ENCODE measurements at regions not wholly inside any gene's neighbourhood (a gene's known extent, or its start where the extent isn't known, plus 50 kb on each side); places are given as distances from the start of the nearest gene placed in this dataset.
A peak's percentile ranks its signal among the peaks of the same experiment; 100 is the strongest.

GRCh38 chr2:2938481-2938880 is 439.1 kb downstream of the EIPR1 start:
- FAIRE-seq (no peak), DNase-seq (ENCODE audit: low spot score in 2 of 2) (peak in 1 of 2 donors; percentile 27)

- DNase-seq (ENCODE audit: low spot score in 2 of 2), result no peak
- no peak for FAIRE-seq
Observed at GRCh38 chr2:2935445-2936149, 442.0 kb downstream of the EIPR1 start.

- FAIRE-seq (no peak), DNase-seq (ENCODE audit: low spot score in 2 of 2) (no peak)
Observed at GRCh38 chr2:2933426-2933825, 444.2 kb downstream of the EIPR1 start.

GRCh38 chr2:2932692-2933305 is 444.8 kb downstream of the EIPR1 start:
- FAIRE-seq, result no peak
- DNase-seq (ENCODE audit: low spot score in 2 of 2), result no peak

- DNase-seq (ENCODE audit: low spot score in 2 of 2) (no peak), FAIRE-seq (no peak)
Observed at GRCh38 chr2:2932189-2932588, 445.4 kb downstream of the EIPR1 start.

GRCh38 chr2:2931318-2932075 is 446.1 kb downstream of the EIPR1 start:
- DNase-seq (ENCODE audit: low spot score in 2 of 2) (no peak), FAIRE-seq (no peak)

GRCh38 chr2:2930841-2931240 is 446.8 kb downstream of the EIPR1 start:
- DNase-seq (ENCODE audit: low spot score in 2 of 2) (no peak), FAIRE-seq (no peak)

- DNase-seq (ENCODE audit: low spot score in 2 of 2) (no peak), FAIRE-seq (no peak)
Observed at GRCh38 chr2:2926858-2927175, 450.8 kb downstream of the EIPR1 start.

GRCh38 chr2:2926009-2926857 is 451.4 kb downstream of the EIPR1 start:
- DNase-seq (ENCODE audit: low spot score in 2 of 2) (no peak), FAIRE-seq (no peak)

GRCh38 chr2:2922156-2922555 is 455.5 kb downstream of the EIPR1 start:
- no peak for FAIRE-seq
- DNase-seq (ENCODE audit: low spot score in 2 of 2), result no peak

GRCh38 chr2:2921011-2921720 is 456.5 kb downstream of the EIPR1 start:
- no peak for DNase-seq (ENCODE audit: low spot score in 2 of 2)
- no peak for FAIRE-seq

GRCh38 chr2:2919574-2920365 is 457.8 kb downstream of the EIPR1 start:
- DNase-seq (ENCODE audit: low spot score in 2 of 2) (no peak), FAIRE-seq (no peak)

- no peak for FAIRE-seq
- DNase-seq (ENCODE audit: low spot score in 2 of 2), result no peak
Observed at GRCh38 chr2:2919026-2919425, 458.6 kb downstream of the EIPR1 start.

- no peak for DNase-seq (ENCODE audit: low spot score in 2 of 2)
- FAIRE-seq, result no peak
Observed at GRCh38 chr2:2916621-2917020, 461.0 kb downstream of the EIPR1 start.

- FAIRE-seq (no peak), DNase-seq (ENCODE audit: low spot score in 2 of 2) (no peak)
Observed at GRCh38 chr2:2914252-2914651, 463.4 kb downstream of the EIPR1 start.

GRCh38 chr2:2913601-2914120 is 464.0 kb downstream of the EIPR1 start:
- FAIRE-seq (no peak), DNase-seq (ENCODE audit: low spot score in 2 of 2) (no peak)

- FAIRE-seq (no peak), DNase-seq (ENCODE audit: low spot score in 2 of 2) (no peak)
Observed at GRCh38 chr2:2912731-2913130, 464.9 kb downstream of the EIPR1 start.

- DNase-seq (ENCODE audit: low spot score in 2 of 2) (no peak), FAIRE-seq (no peak)
Observed at GRCh38 chr2:2912293-2912692, 465.3 kb downstream of the EIPR1 start.

GRCh38 chr2:2910259-2910658 is 467.4 kb downstream of the EIPR1 start:
- DNase-seq (ENCODE audit: low spot score in 2 of 2), result no peak
- no peak for FAIRE-seq
